Epithelial cell of esophagus (primary cell): ENCODE measurements at regions not wholly inside any gene's neighbourhood (a gene's known extent, or its start where the extent isn't known, plus 50 kb on each side); places are given as distances from the start of the nearest gene placed in this dataset.

Experiments
- DNase-seq: peaks from one replicate; pipeline ENCODE4 v3.0.0; 2010; ENCODE audit warnings: low read depth
- H3K4me3 ChIP-seq: 2 replicates; pipeline ENCODE4 v1.5.1; 2011; ENCODE audit warnings: mild to moderate bottlenecking, low read length, control low read depth
- CTCF ChIP-seq: IDR thresholded peaks from 2 replicates; pipeline ENCODE4 v1.5.1; 2011; ENCODE audit warnings: low read depth, mild to moderate bottlenecking, low read length, control low read depth, inconsistent platforms; ENCODE audit not compliant: insufficient read depth; ENCODE audit errors: missing control alignments

- TF ChIP-seq CTCF, result no peak
- no peak overlapping the region for H3K4me3 ChIP-seq
- no peak for DNase-seq
These were observed 815.8 kb downstream of the BCL11B start for GRCh38 chr14:98456231-98456630.

GRCh38 chr14:98458702-98459101 is 813.3 kb downstream of the BCL11B start:
- DNase-seq, result no peak
- no peak for TF ChIP-seq CTCF

GRCh38 chr14:98462908-98463307 is 809.1 kb downstream of the BCL11B start:
- no peak for TF ChIP-seq CTCF
- DNase-seq, result no peak
- no peak overlapping the region for H3K4me3 ChIP-seq

More at GRCh38 chr14:98458702-98459101, 813.3 kb downstream of the BCL11B start:
- H3K4me3 ChIP-seq, result no peak overlapping the region

GRCh38 chr14:98466807-98467206 is 805.2 kb downstream of the BCL11B start:
- no peak for TF ChIP-seq CTCF
- no peak overlapping the region for H3K4me3 ChIP-seq
- DNase-seq, result peak; percentile 81

- H3K4me3 ChIP-seq, result no peak overlapping the region
- no peak for DNase-seq
- no peak for TF ChIP-seq CTCF
These were observed 801.3 kb downstream of the BCL11B start for GRCh38 chr14:98470663-98471062.

GRCh38 chr14:98474900-98475299 is 797.1 kb downstream of the BCL11B start:
- DNase-seq, result no peak
- TF ChIP-seq CTCF, result no peak
- no peak overlapping the region for H3K4me3 ChIP-seq

GRCh38 chr14:98477935-98478334 is 794.1 kb downstream of the BCL11B start:
- no peak for DNase-seq
- H3K4me3 ChIP-seq, result no peak overlapping the region
- TF ChIP-seq CTCF, result no peak
